ENCODE measurements at regions not wholly inside any gene's neighbourhood (a gene's known extent, or its start where the extent isn't known, plus 50 kb on each side); places are given as distances from the start of the nearest gene placed in this dataset.

- 17% methylated on average over 4 of the region's 4 CpGs for WGBS
- no peak for DNase-seq (ENCODE audit: low spot score)
- H3K9me3 ChIP-seq (ENCODE audit: control insufficient read depth in 4 of 4, low read length in 3 of 4): no peaks in the 10 kb centered on the region
- no peak overlapping the region for H3K4me3 ChIP-seq (ENCODE audit: low read depth in 1 of 3, low read length in 3 of 3)
- no peak overlapping the region for H3K27ac ChIP-seq (ENCODE audit: low read depth in 1 of 2, low read length in 2 of 2)
- no peaks in the 10 kb centered on the region for H3K4me1 ChIP-seq (ENCODE audit: control insufficient read depth in 4 of 4, insufficient read depth in 4 of 4, low read length in 3 of 4)
- H3K9ac ChIP-seq (ENCODE audit: low read depth in 1 of 2, low read length in 2 of 2): no peak overlapping the region
- TF ChIP-seq, protein P1, sequence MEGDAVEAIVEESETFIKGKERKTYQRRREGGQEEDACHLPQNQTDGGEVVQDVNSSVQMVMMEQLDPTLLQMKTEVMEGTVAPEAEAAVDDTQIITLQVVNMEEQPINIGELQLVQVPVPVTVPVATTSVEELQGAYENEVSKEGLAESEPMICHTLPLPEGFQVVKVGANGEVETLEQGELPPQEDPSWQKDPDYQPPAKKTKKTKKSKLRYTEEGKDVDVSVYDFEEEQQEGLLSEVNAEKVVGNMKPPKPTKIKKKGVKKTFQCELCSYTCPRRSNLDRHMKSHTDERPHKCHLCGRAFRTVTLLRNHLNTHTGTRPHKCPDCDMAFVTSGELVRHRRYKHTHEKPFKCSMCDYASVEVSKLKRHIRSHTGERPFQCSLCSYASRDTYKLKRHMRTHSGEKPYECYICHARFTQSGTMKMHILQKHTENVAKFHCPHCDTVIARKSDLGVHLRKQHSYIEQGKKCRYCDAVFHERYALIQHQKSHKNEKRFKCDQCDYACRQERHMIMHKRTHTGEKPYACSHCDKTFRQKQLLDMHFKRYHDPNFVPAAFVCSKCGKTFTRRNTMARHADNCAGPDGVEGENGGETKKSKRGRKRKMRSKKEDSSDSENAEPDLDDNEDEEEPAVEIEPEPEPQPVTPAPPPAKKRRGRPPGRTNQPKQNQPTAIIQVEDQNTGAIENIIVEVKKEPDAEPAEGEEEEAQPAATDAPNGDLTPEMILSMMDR (IDR thresholded peaks at IDR 0.05; ENCODE audit: low read depth, low read length, missing input control): no peak
- TF ChIP-seq FOXA1 (IDR thresholded peaks at IDR 0.05) (no peak), MAX (IDR thresholded peaks at IDR 0.05) (no peak), GABPA (IDR thresholded peaks at IDR 0.05 in 1 of 2, conservative IDR thresholded peaks at IDR 0.05 in 1 of 2) (no peak), SP1 (IDR thresholded peaks at IDR 0.05) (no peak), ATF3 (IDR thresholded peaks at IDR 0.05) (no peak), RXRA (IDR thresholded peaks at IDR 0.05) (no peak), TAF1 (conservative IDR thresholded peaks at IDR 0.05) (no peak), HNF4G (IDR thresholded peaks at IDR 0.05) (no peak), RAD21 (IDR thresholded peaks at IDR 0.05) (no peak), FOXA2 (IDR thresholded peaks at IDR 0.05) (no peak), NR2F2 (IDR thresholded peaks at IDR 0.05) (no peak)
- TF ChIP-seq, protein P2, sequence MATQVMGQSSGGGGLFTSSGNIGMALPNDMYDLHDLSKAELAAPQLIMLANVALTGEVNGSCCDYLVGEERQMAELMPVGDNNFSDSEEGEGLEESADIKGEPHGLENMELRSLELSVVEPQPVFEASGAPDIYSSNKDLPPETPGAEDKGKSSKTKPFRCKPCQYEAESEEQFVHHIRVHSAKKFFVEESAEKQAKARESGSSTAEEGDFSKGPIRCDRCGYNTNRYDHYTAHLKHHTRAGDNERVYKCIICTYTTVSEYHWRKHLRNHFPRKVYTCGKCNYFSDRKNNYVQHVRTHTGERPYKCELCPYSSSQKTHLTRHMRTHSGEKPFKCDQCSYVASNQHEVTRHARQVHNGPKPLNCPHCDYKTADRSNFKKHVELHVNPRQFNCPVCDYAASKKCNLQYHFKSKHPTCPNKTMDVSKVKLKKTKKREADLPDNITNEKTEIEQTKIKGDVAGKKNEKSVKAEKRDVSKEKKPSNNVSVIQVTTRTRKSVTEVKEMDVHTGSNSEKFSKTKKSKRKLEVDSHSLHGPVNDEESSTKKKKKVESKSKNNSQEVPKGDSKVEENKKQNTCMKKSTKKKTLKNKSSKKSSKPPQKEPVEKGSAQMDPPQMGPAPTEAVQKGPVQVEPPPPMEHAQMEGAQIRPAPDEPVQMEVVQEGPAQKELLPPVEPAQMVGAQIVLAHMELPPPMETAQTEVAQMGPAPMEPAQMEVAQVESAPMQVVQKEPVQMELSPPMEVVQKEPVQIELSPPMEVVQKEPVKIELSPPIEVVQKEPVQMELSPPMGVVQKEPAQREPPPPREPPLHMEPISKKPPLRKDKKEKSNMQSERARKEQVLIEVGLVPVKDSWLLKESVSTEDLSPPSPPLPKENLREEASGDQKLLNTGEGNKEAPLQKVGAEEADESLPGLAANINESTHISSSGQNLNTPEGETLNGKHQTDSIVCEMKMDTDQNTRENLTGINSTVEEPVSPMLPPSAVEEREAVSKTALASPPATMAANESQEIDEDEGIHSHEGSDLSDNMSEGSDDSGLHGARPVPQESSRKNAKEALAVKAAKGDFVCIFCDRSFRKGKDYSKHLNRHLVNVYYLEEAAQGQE (IDR thresholded peaks at IDR 0.05): no peak
- no peaks in the 10 kb centered on the region for H3K36me3 ChIP-seq (ENCODE audit: control insufficient read depth in 4 of 4, insufficient read depth in 3 of 4, low read depth in 1 of 4, low read length in 3 of 4)
- H3K27me3 ChIP-seq (ENCODE audit: control insufficient read depth in 4 of 4, insufficient read depth in 4 of 4, low read length in 3 of 4): peaks cover 0 to 4% (median 0%) of the 10 kb centered on the region in 4 donors
These were observed 253.7 kb upstream of the RXFP2 start for GRCh38 chr13:31485651-31486051.

- no peak for DNase-seq (ENCODE audit: low spot score)
- Histone ChIP-seq H3K27ac (ENCODE audit: low read depth in 1 of 2, low read length in 2 of 2) (no peak overlapping the region), H3K9me3 (ENCODE audit: control insufficient read depth in 4 of 4, low read length in 3 of 4) (peaks cover 0 to 6% (median 2%) of the 10 kb centered on the region in 4 donors), H3K9ac (ENCODE audit: low read depth in 1 of 2, low read length in 2 of 2) (no peak overlapping the region), H3K4me3 (ENCODE audit: low read depth in 1 of 3, low read length in 3 of 3) (no peak overlapping the region), H3K36me3 (ENCODE audit: control insufficient read depth in 4 of 4, insufficient read depth in 3 of 4, low read depth in 1 of 4, low read length in 3 of 4) (no peaks in the 10 kb centered on the region), H3K4me1 (ENCODE audit: control insufficient read depth in 4 of 4, insufficient read depth in 4 of 4, low read length in 3 of 4) (no peaks in the 10 kb centered on the region), H3K27me3 (ENCODE audit: control insufficient read depth in 4 of 4, insufficient read depth in 4 of 4, low read length in 3 of 4) (peaks cover 0 to 6% (median 0%) of the 10 kb centered on the region in 4 donors)
- no peak for TF ChIP-seq RXRA (IDR thresholded peaks at IDR 0.05)
- no peak for TF ChIP-seq FOXA2 (IDR thresholded peaks at IDR 0.05)
- TF ChIP-seq HNF4G (IDR thresholded peaks at IDR 0.05): no peak
- no peak for TF ChIP-seq JUND (IDR thresholded peaks at IDR 0.05)
- no peak for TF ChIP-seq YY1 (IDR thresholded peaks at IDR 0.05)
- TF ChIP-seq GABPA (IDR thresholded peaks at IDR 0.05 in 1 of 2, conservative IDR thresholded peaks at IDR 0.05 in 1 of 2): no peak
- TF ChIP-seq HNF4A (conservative IDR thresholded peaks at IDR 0.05): no peak
- no peak for TF ChIP-seq MAX (IDR thresholded peaks at IDR 0.05)
- TF ChIP-seq, protein P1 (IDR thresholded peaks at IDR 0.05; ENCODE audit: low read depth, low read length, missing input control): no peak
- no peak for TF ChIP-seq SP1 (IDR thresholded peaks at IDR 0.05)
- no peak for TF ChIP-seq ATF3 (IDR thresholded peaks at IDR 0.05)
- no peak for TF ChIP-seq EGR1 (IDR thresholded peaks at IDR 0.05; ENCODE audit: low read depth in 2 of 2)
- no peak for TF ChIP-seq RAD21 (IDR thresholded peaks at IDR 0.05)
- TF ChIP-seq, protein P2 (IDR thresholded peaks at IDR 0.05): no peak
- TF ChIP-seq TAF1 (conservative IDR thresholded peaks at IDR 0.05): no peak
- 77% methylated on average over 4 of the region's 4 CpGs for WGBS
These were observed 244.0 kb upstream of the RXFP2 start for GRCh38 chr13:31495336-31495735.
